ENCODE measurements at regions not wholly inside any gene's neighbourhood (a gene's known extent, or its start where the extent isn't known, plus 50 kb on each side); places are given as distances from the start of the nearest gene placed in this dataset.

- ChIA-PET CTCF (no interaction called here), POLR2A (no interaction called here)
- H3K27me3 Mint-ChIP-seq: peaks cover 14 to 18% of the 10 kb centered on the region in 2 donors
- DNase-seq (no peak), ATAC-seq (replicated peaks in 1 of 4) (no peak)
- Histone ChIP-seq H3K27ac (ENCODE audit: low read length) (no peak overlapping the region), H3K9me3 (no peaks in the 10 kb centered on the region), H3K4me1 (ENCODE audit: control insufficient read depth in 1 of 2, extremely low read depth in 1 of 2, insufficient read depth in 2 of 2, low read length in 2 of 2) (no peaks in the 10 kb centered on the region), H3K4me3 (ENCODE audit: control insufficient read depth in 1 of 2, extremely low read depth in 1 of 2, low read length in 1 of 2) (no peak overlapping the region), H3K27me3 (replicated peaks in 1 of 2; ENCODE audit: control insufficient read depth in 2 of 2, extremely low read depth in 1 of 2, insufficient read depth in 2 of 2, low read length in 1 of 2) (peaks cover 0 to 19% of the 10 kb centered on the region in 2 experiments), H3K36me3 (ENCODE audit: control insufficient read depth in 2 of 2, extremely low read depth in 1 of 2, insufficient read depth in 1 of 2, low read length in 1 of 2) (no peaks in the 10 kb centered on the region)
- H3K4me1 Mint-ChIP-seq: no peaks in the 10 kb centered on the region
- no peak overlapping the region for H3K27ac Mint-ChIP-seq
- WGBS (ENCODE audit: insufficient coverage): 84% methylated on average over 15 of the region's 16 CpGs
- H3K9me3 Mint-ChIP-seq: peaks cover 0 to 11% (median 8%) of the 10 kb centered on the region in 3 donors
- H3K36me3 Mint-ChIP-seq: no peaks in the 10 kb centered on the region
- no peak overlapping the region for H3K4me3 Mint-ChIP-seq
Observed at GRCh38 chr5:173671121-173671949, 54.9 kb upstream of the BOD1 start.

GRCh38 chr5:173672166-173672565 lies 55.7 kb upstream of the BOD1 start:
- Histone ChIP-seq H3K36me3 (ENCODE audit: control insufficient read depth in 2 of 2, extremely low read depth in 1 of 2, insufficient read depth in 1 of 2, low read length in 1 of 2) (no peaks in the 10 kb centered on the region), H3K4me1 (ENCODE audit: control insufficient read depth in 1 of 2, extremely low read depth in 1 of 2, insufficient read depth in 2 of 2, low read length in 2 of 2) (no peaks in the 10 kb centered on the region), H3K4me3 (ENCODE audit: control insufficient read depth in 1 of 2, extremely low read depth in 1 of 2, low read length in 1 of 2) (no peak overlapping the region), H3K27ac (ENCODE audit: low read length) (no peak overlapping the region), H3K27me3 (replicated peaks in 1 of 2; ENCODE audit: control insufficient read depth in 2 of 2, extremely low read depth in 1 of 2, insufficient read depth in 2 of 2, low read length in 1 of 2) (peaks cover 0 to 19% of the 10 kb centered on the region in 2 experiments), H3K9me3 (no peaks in the 10 kb centered on the region)
- no peaks in the 10 kb centered on the region for H3K36me3 Mint-ChIP-seq
- POLR2A ChIA-PET: no interaction called here
- CTCF ChIA-PET: no interaction called here
- DNase-seq (no peak), ATAC-seq (replicated peaks in 1 of 4) (no peak)
- no peak overlapping the region for H3K4me3 Mint-ChIP-seq
- no peak overlapping the region for H3K27ac Mint-ChIP-seq
- no CpG with 5 or more reads among the region's 8 CpGs for WGBS (ENCODE audit: insufficient coverage)
- H3K9me3 Mint-ChIP-seq: peaks cover 0 to 11% (median 10%) of the 10 kb centered on the region in 3 donors
- no peaks in the 10 kb centered on the region for H3K4me1 Mint-ChIP-seq
- H3K27me3 Mint-ChIP-seq: peaks cover 14 to 17% of the 10 kb centered on the region in 2 donors

- peaks cover 0 to 11% (median 10%) of the 10 kb centered on the region in 3 donors for H3K9me3 Mint-ChIP-seq
- no peak for ATAC-seq (replicated peaks in 1 of 4)
- no peak for DNase-seq
- no peaks in the 10 kb centered on the region for H3K4me1 ChIP-seq (ENCODE audit: control insufficient read depth in 1 of 2, extremely low read depth in 1 of 2, insufficient read depth in 2 of 2, low read length in 2 of 2)
- H3K27me3 Mint-ChIP-seq: peaks cover 10 to 13% of the 10 kb centered on the region in 2 donors
- no peaks in the 10 kb centered on the region for H3K36me3 Mint-ChIP-seq
- no peaks in the 10 kb centered on the region for H3K36me3 ChIP-seq (ENCODE audit: control insufficient read depth in 2 of 2, extremely low read depth in 1 of 2, insufficient read depth in 1 of 2, low read length in 1 of 2)
- H3K4me1 Mint-ChIP-seq: no peaks in the 10 kb centered on the region
- H3K9me3 ChIP-seq: no peaks in the 10 kb centered on the region
- no peak overlapping the region for H3K4me3 ChIP-seq (ENCODE audit: control insufficient read depth in 1 of 2, extremely low read depth in 1 of 2, low read length in 1 of 2)
- 64% methylated on average over 8 of the region's 11 CpGs for WGBS (ENCODE audit: insufficient coverage)
- H3K27ac ChIP-seq (ENCODE audit: low read length): no peak overlapping the region
- H3K4me3 Mint-ChIP-seq: no peak overlapping the region
- CTCF ChIA-PET: no interaction called here
- H3K27ac Mint-ChIP-seq: no peak overlapping the region
- POLR2A ChIA-PET: no interaction called here
- H3K27me3 ChIP-seq (replicated peaks in 1 of 2; ENCODE audit: control insufficient read depth in 2 of 2, extremely low read depth in 1 of 2, insufficient read depth in 2 of 2, low read length in 1 of 2): peaks cover 0 to 19% of the 10 kb centered on the region in 2 experiments
Observed at GRCh38 chr5:173672891-173673290, 56.4 kb upstream of the BOD1 start.

- peaks cover 0 to 19% of the 10 kb centered on the region in 2 experiments for H3K27me3 ChIP-seq (replicated peaks in 1 of 2; ENCODE audit: control insufficient read depth in 2 of 2, extremely low read depth in 1 of 2, insufficient read depth in 2 of 2, low read length in 1 of 2)
- H3K27me3 Mint-ChIP-seq: peaks cover 10 to 15% of the 10 kb centered on the region in 2 donors
- DNase-seq (no peak), ATAC-seq (replicated peaks in 1 of 4) (no peak)
- no peak overlapping the region for H3K4me3 ChIP-seq (ENCODE audit: control insufficient read depth in 1 of 2, extremely low read depth in 1 of 2, low read length in 1 of 2)
- H3K4me1 Mint-ChIP-seq: no peaks in the 10 kb centered on the region
- H3K9me3 Mint-ChIP-seq: peaks cover 0 to 11% (median 10%) of the 10 kb centered on the region in 3 donors
- H3K36me3 ChIP-seq (ENCODE audit: control insufficient read depth in 2 of 2, extremely low read depth in 1 of 2, insufficient read depth in 1 of 2, low read length in 1 of 2): no peaks in the 10 kb centered on the region
- CTCF ChIA-PET: no interaction called here
- WGBS (ENCODE audit: insufficient coverage): 83% methylated on average over 2 of the region's 16 CpGs
- POLR2A ChIA-PET: no interaction called here
- no peak overlapping the region for H3K27ac Mint-ChIP-seq
- no peak overlapping the region for H3K27ac ChIP-seq (ENCODE audit: low read length)
- no peaks in the 10 kb centered on the region for H3K9me3 ChIP-seq
- H3K4me3 Mint-ChIP-seq: no peak overlapping the region
- H3K4me1 ChIP-seq (ENCODE audit: control insufficient read depth in 1 of 2, extremely low read depth in 1 of 2, insufficient read depth in 2 of 2, low read length in 2 of 2): no peaks in the 10 kb centered on the region
- H3K36me3 Mint-ChIP-seq: no peaks in the 10 kb centered on the region
Observed at GRCh38 chr5:173673295-173674101, 57.0 kb upstream of the BOD1 start.

GRCh38 chr5:173675287-173675996 lies 59.0 kb upstream of the BOD1 start:
- Histone ChIP-seq H3K27me3 (replicated peaks in 1 of 2; ENCODE audit: control insufficient read depth in 2 of 2, extremely low read depth in 1 of 2, insufficient read depth in 2 of 2, low read length in 1 of 2) (peaks cover 0 to 19% of the 10 kb centered on the region in 2 experiments), H3K4me3 (ENCODE audit: control insufficient read depth in 1 of 2, extremely low read depth in 1 of 2, low read length in 1 of 2) (no peak overlapping the region), H3K9me3 (no peaks in the 10 kb centered on the region), H3K4me1 (ENCODE audit: control insufficient read depth in 1 of 2, extremely low read depth in 1 of 2, insufficient read depth in 2 of 2, low read length in 2 of 2) (no peaks in the 10 kb centered on the region), H3K36me3 (ENCODE audit: control insufficient read depth in 2 of 2, extremely low read depth in 1 of 2, insufficient read depth in 1 of 2, low read length in 1 of 2) (no peaks in the 10 kb centered on the region), H3K27ac (ENCODE audit: low read length) (no peak overlapping the region)
- no peaks in the 10 kb centered on the region for H3K4me1 Mint-ChIP-seq
- H3K9me3 Mint-ChIP-seq: peaks cover 0 to 7% (median 6%) of the 10 kb centered on the region in 3 donors
- peaks cover 10 to 15% of the 10 kb centered on the region in 2 donors for H3K27me3 Mint-ChIP-seq
- CTCF ChIA-PET: no interaction called here
- H3K27ac Mint-ChIP-seq: no peak overlapping the region
- no peak overlapping the region for H3K4me3 Mint-ChIP-seq
- POLR2A ChIA-PET: no interaction called here
- WGBS (ENCODE audit: insufficient coverage): 83% methylated on average over 4 of the region's 6 CpGs
- no peaks in the 10 kb centered on the region for H3K36me3 Mint-ChIP-seq
- ATAC-seq (replicated peaks in 1 of 4) (no peak), DNase-seq (no peak)

- H3K27ac ChIP-seq (ENCODE audit: low read length): no peak overlapping the region
- no peak overlapping the region for H3K4me3 ChIP-seq (ENCODE audit: control insufficient read depth in 1 of 2, extremely low read depth in 1 of 2, low read length in 1 of 2)
- H3K27me3 Mint-ChIP-seq: peaks cover 10 to 15% of the 10 kb centered on the region in 2 donors
- 80% methylated on average over 2 of the region's 2 CpGs for WGBS (ENCODE audit: insufficient coverage)
- H3K4me1 ChIP-seq (ENCODE audit: control insufficient read depth in 1 of 2, extremely low read depth in 1 of 2, insufficient read depth in 2 of 2, low read length in 2 of 2): no peaks in the 10 kb centered on the region
- H3K9me3 Mint-ChIP-seq: peaks cover 0 to 7% (median 6%) of the 10 kb centered on the region in 3 donors
- DNase-seq (no peak), ATAC-seq (replicated peaks in 1 of 4) (no peak)
- ChIA-PET POLR2A (no interaction called here), CTCF (no interaction called here)
- H3K27me3 ChIP-seq (replicated peaks in 1 of 2; ENCODE audit: control insufficient read depth in 2 of 2, extremely low read depth in 1 of 2, insufficient read depth in 2 of 2, low read length in 1 of 2): peaks cover 0 to 19% of the 10 kb centered on the region in 2 experiments
- no peaks in the 10 kb centered on the region for H3K9me3 ChIP-seq
- H3K36me3 ChIP-seq (ENCODE audit: control insufficient read depth in 2 of 2, extremely low read depth in 1 of 2, insufficient read depth in 1 of 2, low read length in 1 of 2): no peaks in the 10 kb centered on the region
- H3K27ac Mint-ChIP-seq: no peak overlapping the region
- H3K36me3 Mint-ChIP-seq: no peaks in the 10 kb centered on the region
- no peak overlapping the region for H3K4me3 Mint-ChIP-seq
- H3K4me1 Mint-ChIP-seq: no peaks in the 10 kb centered on the region
Observed at GRCh38 chr5:173676375-173676774, 59.9 kb upstream of the BOD1 start.

Measured in T-cell (primary cell).